ENCODE measurements at regions not wholly inside any gene's neighbourhood (a gene's known extent, or its start where the extent isn't known, plus 50 kb on each side); places are given as distances from the start of the nearest gene placed in this dataset.

DNA sequence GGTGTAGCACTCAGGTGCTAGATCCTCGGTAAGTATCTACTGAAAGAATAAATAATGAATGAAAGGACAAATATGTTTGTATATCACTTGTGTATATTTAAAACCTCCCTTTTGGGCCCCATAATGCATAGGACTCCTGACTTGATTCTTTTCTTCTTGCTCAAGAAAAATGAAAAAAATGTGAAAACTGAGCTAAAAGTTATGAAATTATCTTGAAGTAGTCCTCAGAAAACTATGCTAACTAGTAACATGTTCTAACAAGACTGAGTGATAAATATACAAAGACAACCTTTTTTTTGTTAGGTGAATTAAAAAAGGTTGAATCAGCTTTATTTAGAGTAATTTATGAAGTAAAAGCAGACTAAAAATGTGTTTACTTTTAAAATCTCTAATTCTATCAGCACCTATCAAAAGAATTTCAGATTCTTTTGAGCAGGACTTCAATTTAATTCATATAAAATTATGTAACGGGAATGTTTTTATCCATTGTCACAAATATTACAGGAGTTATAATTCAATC, 247.8 kb upstream of the JAG1 start:
- no peak for DNase-seq (ENCODE audit: low read depth, low spot score)

DNA sequence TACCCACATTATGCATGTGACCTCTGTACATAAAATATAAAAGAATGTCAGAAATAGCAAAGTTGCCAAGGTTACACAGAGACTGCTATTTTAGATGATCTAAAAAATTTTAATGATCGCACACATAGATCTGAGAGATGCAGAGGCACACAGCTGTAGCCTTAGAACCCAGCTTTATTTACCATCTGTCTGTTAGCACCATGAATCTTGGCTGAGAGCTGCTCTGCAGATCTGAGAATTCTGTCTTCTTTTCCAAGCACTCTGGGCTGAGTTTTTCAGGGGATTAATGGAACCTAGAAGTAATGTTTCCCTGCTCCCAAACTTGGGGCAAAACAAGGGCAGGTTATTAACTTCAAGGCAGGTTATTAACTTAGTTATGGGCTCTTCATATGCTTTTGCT, 248.7 kb upstream of the JAG1 start:
- DNase-seq (ENCODE audit: low read depth, low spot score): no peak

DNA sequence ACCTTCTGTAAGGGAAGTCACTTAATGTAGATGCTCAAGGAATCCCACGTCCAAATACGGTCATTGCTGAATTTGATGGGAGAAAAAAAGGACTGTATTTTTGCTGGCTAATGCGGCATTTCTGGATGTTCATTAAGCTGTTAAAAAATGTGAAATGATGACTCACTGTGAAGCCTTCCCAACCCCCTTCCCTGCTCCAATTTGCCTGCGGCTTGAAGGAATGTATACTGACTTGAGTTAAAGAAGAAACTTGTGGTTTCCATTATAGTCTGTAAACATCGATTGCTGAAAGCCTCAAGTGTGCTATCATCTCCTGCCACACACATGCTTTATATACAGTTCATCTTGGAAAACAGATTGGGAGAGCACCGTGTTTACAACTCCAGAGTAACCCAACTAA, 249.1 kb upstream of the JAG1 start:
- peak; percentile 58 for DNase-seq (ENCODE audit: low read depth, low spot score)

DNA sequence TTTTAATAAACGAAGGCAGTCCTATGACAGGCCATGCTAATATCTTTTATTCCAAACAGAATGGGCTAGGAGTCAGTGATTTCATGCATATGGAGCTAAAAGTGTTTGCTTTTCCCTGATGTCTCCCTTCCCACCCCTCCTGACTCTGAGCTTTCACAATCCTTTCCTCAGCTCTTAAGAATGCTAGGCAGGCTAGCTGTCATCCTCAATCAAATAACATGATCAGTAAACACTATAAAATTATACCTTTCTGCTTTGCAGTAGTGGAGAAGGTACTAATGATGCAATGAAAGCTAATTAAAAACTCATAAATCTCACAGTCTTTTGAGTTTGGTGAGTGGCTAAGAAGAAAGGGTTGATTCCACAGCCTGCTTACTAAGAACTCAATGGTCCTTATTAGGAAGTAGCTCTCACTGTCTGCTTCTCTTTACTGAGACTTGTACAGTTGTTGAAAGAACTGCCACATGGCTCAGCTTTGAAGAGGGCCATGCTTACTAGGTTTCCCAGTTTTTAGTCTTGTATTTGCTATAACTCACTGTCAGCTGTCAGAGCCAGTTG, 250.9 kb upstream of the JAG1 start:
- no peak for DNase-seq (ENCODE audit: low read depth, low spot score)

DNA sequence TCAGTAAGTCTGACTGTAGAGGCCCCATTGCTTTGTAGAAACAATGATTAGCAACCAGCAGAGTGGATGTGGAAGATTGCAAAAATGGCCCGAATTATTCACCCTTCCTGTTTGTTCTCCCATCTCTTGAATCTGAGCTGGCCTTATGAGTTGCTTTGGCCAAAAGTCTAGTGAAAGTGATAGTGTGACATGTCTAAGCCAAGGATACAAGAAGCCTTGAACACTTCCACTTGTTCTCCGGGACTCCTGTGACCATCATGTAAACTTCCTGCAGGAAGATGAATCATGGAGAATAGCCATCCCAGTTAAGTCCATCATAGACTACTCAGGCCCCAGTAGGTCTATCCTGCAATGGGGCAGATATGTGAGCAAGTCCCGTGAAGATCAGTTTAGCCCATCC, 252.0 kb upstream of the JAG1 start:
- no peak for DNase-seq (ENCODE audit: low read depth, low spot score)

DNA sequence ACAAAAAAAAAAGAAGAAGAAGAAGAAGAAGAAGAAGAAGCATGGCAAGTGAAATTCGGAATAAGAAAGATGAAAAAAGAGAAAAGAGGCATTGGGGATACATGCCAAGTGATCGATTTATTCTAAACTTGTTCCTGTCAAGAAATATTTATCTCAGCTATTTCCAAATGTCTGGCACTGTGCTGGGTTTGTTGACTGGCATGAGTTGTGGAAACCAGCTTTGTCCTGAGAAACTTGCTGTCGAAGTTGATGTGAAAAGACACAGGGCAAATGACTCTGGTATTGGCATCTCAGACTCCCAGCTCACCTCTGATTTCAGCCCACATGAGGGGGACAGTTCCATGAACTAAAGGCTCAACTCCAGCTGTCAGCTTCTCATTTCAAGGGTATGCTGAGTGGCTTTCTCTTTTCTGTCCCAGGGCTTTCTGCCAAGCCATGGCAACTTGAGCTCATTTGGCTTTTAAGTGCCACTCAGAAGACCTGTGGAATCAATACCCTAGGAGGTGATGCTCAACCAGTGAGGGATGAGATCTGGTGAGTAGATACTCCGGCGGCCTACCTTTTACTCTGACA, 253.3 kb upstream of the JAG1 start:
- no peak for DNase-seq (ENCODE audit: low read depth, low spot score)

DNA sequence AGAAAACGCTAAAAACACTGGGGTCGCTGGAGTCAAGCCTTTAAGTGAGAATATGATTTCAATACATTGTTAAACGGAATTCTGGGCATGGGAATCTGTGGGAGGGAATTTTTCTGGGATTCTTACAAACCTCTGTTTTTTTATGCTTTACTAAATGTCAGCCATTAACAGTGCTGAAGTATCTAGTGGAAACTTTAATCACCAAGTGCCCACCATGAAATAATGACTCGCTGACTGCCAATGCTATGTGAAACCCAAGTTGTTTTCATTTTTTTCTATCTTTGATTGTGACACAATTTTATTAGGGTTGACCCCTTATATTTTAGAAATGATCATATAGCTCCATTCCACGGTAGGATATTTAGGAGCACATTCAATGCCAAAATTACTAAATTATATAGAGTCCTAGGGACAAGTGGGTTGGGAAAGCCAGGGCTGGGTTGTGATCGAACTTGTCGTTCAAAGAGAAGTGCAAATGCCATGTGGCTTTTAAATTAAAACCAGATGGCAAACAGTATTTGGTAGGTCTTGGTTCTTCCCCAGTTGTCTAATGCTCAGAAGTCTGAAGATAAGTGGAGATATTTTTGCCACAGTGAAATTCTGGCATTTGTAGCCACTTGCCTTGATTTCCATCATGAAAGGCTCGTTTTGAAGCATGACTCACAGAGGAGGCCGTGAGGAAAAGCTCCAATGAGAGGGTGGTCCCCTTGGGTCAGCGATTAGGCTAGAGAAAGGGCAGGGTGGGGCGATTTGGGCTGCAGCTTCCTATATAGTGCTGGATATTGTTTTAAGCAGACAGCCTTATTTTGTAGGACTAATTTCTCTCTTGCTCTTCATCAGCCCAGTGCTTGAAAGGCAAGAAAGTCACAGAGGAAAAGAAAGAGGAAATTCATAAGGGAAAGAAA, 254.4 kb upstream of the JAG1 start:
- no peak for DNase-seq (ENCODE audit: low read depth, low spot score)

DNA sequence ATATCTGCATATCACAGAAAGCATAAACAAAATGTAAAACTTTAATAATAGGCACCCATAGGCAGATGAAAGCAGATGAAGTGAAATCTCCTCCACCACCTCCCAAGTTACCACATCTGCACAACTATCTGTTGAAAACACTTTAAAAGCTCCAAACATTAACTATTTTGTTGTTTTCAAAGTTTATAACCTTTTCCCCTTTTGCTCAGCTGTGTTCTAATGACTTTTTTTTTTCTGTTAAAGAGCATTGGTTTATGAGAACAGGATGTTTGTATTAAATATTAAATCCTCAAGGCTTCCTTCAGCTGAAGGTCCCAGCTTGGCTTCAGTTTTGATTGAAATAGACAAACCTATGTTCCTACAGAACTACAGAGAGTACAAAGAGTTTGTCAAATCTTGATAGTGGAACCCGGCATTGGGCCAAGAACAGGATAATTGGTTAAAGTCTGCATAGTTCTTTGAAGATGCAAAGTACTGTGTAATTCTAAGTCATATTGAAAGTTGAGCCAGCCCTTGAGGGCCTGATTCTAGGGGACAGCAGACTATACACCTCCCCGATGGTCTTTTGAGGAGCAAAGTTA, 255.1 kb upstream of the JAG1 start:
- no peak for DNase-seq (ENCODE audit: low read depth, low spot score)

DNA sequence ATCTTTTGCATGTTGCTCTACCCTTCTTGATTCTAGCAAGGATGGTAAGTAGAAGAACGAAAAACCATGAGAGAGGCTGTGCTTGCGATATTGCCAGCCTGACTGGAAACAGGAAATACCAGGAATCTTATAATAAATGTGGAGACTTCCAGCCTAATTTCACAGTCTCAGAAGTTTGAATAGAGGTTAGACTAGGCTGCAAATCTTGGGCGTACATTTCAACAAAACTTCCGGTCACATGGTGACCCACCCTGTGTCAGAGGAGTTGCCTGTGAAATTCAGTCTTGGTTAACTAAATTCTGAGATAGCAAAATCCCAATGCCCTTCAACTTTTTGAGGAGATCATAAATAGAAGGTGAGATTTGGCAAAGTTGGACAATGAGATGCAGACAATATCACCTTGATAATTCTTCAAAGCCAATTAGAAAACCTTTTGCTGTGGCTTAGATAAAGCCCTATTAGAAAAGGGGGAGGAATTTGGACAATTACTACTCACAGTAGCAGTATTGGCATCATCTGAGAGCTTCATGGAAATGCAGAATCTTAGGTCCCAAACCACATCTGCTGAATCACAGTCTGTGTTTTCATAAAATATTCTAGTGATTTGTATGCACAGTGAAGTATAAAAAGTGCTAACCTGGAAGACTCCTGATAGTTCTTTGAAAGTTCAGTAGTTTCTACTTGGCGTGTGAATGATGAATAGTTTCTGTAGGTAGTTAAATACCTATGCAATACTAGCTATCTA, 262.0 kb upstream of the JAG1 start:
- no peak for DNase-seq (ENCODE audit: low read depth, low spot score)

DNA sequence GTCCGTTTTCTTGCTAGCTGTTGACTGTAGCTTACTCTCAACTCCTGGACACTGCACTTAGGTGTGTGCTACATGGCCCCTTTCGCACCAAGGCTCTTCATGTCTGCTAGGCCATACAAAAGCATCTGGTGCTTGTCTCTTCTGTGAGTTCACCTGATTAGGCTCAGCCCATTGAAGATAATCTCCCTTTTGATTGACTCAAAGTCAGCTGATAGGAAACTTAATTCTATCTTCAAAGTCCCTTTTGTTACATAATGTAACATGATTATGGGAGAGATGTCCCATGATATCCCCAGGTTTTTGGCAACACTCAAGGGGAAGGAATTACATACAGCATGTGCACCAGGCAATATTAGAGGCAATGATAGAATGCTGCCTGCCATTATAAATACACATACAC, 263.0 kb upstream of the JAG1 start:
- no peak for DNase-seq (ENCODE audit: low read depth, low spot score)

DNA sequence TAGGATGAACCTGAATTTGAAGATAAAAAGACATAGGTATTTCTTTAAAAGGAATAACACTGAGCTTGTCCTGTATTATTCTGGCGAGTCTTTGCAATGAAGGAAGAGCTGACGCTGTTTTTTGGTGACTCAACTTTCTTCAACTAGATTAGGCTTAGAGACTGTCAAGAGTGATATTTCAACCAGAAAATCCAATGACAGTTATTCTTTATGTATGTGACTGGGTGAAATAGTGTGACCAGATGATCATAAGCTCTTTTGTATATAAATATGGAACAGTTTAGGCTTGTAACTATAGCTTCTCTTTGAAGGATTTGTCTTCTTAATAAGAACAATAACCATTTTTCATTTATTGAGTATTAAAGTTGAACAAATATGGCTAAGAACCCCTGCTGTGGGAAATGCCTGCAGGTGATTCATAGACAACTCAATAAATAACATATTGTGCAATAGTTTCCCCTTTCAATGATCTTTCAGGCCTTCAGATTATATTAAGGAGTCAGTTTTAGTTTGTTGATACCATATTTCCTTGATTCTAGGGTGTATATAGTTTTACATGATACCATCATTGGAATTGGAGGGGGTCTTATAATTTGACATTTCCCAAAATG, 265.6 kb upstream of the JAG1 start:
- DNase-seq (ENCODE audit: low read depth, low spot score): no peak

DNA sequence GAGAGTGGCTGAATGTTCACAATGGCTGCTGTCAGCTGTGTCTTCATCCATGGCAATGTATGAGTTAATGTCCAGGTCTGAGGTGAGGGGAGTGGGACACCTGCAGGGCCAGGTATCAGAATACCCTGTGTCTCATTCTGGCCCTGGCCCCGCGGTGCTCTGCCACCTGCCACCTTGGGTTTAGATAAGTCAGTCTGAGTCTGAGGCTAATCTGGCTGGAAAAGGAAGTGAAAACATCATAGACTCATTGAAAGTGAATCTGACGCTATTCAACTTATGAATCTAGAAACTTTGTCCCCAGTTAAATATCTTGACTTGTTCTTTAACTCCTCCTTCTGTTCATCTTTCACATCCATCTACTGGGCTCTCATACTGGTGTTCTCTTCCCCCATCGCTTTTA, 267.1 kb upstream of the JAG1 start:
- no peak for DNase-seq (ENCODE audit: low read depth, low spot score)

DNA sequence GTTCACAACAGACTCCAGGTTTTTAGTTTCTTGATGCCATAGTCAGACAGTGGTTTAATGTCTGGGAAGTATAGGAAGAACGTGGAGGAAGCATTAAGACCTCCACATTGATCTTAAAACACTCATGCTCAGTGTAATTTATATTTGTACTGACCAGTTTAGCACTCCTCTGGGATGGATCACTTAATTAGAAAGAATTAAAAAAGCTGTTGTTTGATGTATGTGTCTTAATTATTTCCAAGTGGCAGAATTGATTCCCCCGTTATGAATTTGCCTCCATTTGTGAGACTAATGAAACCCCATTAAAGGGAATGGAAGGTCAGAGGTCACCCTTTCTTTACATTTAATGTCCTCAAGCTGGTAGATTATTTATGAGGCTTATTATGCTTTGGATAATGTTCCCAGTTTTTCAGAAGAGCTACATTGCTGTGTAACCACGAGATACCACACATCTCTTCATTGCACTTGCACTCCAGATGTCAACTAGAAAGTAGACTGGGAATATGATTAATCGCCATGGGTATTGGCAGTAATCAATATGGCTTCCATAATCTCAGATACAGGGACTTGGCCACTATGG, 270.0 kb upstream of the JAG1 start:
- DNase-seq (ENCODE audit: low read depth, low spot score): no peak

DNA sequence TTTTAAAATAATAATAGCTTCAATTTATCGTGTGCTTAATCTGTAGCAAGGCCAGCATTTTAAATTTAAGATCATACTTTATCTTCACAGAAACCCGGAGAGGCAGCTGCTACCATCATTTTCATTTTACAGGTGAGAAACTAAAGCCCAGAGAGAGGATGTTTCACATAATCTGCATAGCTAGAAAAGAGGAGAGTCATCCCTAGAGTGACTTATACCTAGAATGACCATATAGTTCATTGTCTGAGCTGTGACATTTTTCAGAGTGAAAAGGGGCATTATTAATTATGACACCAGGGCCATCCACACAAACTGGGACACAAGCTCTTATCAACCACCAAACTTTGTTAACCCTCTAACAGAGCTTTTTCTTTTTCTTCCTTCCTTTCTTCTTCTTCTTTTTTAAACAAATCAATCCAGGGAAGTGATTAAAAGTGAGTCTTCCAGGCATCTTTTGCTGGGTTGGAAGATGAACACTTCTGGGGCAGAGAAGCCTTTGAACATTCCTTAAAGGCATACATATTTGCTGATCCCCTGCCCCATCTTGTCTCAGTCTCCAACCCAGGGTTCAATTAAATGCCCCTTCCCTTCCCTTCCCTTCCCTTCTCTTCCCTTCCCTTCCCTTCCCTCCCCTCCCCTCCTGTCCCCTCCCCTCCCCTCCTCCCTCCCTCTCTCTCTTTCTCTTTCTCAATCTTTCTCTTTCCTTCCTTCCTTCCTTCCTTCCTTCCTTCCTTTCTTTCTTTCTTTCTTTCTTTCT, 272.5 kb upstream of the JAG1 start:
- no peak for DNase-seq (ENCODE audit: low read depth, low spot score)

DNA sequence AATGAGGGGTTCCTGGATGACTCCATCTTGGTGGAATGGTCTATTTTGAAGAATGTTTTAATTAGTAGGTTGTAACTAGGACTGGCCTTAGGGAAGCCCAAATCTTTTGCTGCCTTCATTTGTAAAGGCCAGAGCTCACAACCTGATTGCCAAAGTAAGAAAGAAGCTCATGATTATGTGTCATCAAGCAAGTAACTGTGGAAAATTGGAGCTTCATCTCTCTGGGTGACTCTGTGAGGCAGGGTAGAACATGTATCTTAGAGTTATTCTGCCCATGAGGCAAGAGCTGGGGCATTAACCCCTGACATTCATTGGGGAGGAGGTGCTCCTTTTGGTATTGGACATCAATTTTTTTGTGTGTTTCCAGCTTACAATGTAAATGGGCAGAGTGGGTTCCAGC, 273.9 kb upstream of the JAG1 start:
- DNase-seq (ENCODE audit: low read depth, low spot score): no peak

DNA sequence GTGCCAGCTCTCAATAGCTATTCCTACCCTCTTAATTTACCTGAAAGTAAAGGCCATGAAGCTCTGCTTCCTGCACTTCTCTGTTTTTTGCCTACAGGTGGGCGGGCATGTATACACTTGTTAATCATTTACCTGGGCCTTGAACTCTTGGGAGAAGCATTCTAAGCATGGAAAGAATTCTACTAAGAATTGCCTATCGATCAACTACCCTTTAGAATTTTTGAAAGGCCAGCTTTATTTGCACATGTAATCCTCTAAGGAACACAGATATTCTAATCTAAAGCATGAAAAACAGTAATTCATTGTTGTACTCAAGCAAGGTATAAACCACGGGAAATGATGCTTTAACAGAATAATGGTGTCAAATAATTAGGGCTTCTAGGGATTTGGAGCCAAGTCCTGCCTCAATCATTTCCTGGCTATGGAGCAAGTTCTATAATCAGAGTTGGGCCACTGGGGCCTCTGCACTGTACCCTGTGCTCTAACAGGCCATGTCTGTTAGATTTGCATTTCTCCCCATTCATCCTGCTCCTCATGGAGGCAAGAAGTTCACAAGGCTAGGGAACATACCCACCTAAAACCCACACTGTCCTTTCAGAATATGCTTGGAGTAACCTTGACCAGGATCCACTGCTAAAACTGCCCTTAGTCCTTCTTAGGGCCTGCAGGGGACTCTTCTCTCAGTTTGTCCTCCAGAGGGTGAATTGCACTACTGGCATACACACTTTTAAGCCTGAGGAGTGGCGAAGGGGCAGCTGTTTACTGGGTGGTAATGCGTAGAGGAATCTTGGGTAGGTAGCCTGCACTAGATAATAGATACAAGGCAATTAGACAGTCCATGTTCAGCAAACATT, 276.4 kb upstream of the JAG1 start:
- no peak for DNase-seq (ENCODE audit: low read depth, low spot score)

DNA sequence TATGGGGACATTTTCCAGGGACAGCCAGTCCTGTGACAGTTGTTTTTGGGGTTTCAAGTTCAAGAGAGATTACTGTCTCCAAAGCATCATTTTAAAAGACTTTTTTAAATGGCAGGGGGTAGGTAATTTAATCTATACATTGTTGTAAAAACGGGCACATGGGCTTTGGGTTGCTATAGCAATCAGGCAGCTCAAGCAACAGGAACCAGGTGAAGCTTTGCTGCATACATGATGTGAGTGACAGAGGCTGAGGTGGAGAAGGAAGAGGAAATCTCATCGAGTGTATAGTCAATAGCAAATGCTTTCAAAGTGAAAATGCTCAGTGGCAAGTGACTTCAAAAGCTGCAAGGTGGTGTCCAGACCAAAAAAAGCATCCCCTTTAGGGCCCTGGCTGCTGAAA, 277.4 kb upstream of the JAG1 start:
- no peak for DNase-seq (ENCODE audit: low read depth, low spot score)

DNA sequence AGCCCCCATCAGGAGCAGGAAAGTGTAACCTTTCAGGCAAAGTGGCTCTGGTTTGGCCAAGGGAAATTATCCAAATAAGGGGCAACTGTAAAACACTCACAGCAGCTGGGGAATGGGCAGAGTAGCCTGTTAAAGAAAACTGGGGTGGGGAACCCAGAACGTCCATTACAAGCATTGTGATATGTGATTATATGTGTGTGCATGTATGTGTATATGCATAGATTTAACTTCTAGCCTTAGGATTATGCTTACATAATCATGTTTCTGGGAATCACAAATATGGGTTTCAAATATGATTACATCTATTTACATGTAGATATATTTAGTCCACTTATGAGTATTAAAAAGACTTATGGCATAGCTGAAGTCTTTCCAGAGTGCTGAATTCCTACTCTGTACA, 278.1 kb upstream of the JAG1 start:
- DNase-seq (ENCODE audit: low read depth, low spot score): no peak

DNA sequence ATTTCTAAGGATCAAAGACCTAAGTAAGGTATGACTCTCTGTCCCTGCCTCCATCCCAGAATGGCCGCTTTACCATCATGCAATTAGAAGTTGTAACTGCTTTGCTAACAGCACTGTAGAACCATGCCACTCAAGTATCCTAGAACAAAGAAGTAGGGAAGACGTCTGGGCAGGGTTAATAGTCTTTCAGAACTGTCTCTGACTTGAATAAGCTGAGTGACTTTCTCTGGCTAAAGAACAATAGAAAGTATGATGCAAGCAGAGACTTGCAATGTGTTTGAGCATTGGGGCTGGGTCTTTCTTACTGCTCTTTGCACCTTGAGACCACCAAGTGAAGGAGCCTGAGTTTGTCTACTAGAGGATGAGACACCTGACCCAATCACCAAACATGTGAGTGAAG, 279.6 kb upstream of the JAG1 start:
- DNase-seq (ENCODE audit: low read depth, low spot score): no peak

All from smooth muscle cell of the brain vasculature (primary cell).